ENCODE measurements at regions not wholly inside any gene's neighbourhood (a gene's known extent, or its start where the extent isn't known, plus 50 kb on each side); places are given as distances from the start of the nearest gene placed in this dataset.

DNA sequence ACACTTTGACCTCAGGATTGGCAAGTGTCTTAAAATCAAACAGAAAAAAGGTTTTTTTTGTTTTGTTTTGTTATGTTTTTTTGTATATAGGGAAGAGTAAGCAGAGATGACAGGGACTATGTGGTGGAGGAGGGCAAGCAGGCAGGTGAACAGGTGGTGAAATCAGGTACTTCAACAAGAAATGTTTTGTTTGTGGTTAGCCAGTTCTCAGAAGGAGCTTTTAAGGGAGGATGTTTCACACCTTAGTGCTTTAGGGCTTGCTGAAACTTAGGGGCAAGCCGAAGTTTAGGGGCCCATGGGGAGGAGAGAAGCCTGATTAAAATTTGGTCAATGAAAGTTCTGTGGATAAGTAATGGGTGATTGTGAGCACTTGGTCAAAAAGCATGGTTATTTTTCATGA lies 370.7 kb upstream of the SLCO3A1 start:
- Mint-ChIP-seq H3K27me3 (ENCODE audit: insufficient read depth) (peaks cover 10% of the 10 kb centered on the region), H3K4me3 (no peak overlapping the region), H3K36me3 (ENCODE audit: low read depth) (no peaks in the 10 kb centered on the region), H3K4me1 (ENCODE audit: low read depth) (peaks cover 4% of the 10 kb centered on the region; the same call in 1 of the 2 replicates), H3K9me3 (no peaks in the 10 kb centered on the region), H3K27ac (no peak overlapping the region)
- DNase-seq = no peak
- TF ChIP-seq, protein P1, sequence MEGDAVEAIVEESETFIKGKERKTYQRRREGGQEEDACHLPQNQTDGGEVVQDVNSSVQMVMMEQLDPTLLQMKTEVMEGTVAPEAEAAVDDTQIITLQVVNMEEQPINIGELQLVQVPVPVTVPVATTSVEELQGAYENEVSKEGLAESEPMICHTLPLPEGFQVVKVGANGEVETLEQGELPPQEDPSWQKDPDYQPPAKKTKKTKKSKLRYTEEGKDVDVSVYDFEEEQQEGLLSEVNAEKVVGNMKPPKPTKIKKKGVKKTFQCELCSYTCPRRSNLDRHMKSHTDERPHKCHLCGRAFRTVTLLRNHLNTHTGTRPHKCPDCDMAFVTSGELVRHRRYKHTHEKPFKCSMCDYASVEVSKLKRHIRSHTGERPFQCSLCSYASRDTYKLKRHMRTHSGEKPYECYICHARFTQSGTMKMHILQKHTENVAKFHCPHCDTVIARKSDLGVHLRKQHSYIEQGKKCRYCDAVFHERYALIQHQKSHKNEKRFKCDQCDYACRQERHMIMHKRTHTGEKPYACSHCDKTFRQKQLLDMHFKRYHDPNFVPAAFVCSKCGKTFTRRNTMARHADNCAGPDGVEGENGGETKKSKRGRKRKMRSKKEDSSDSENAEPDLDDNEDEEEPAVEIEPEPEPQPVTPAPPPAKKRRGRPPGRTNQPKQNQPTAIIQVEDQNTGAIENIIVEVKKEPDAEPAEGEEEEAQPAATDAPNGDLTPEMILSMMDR (IDR thresholded peaks at IDR 0.05) = no peak

DNA sequence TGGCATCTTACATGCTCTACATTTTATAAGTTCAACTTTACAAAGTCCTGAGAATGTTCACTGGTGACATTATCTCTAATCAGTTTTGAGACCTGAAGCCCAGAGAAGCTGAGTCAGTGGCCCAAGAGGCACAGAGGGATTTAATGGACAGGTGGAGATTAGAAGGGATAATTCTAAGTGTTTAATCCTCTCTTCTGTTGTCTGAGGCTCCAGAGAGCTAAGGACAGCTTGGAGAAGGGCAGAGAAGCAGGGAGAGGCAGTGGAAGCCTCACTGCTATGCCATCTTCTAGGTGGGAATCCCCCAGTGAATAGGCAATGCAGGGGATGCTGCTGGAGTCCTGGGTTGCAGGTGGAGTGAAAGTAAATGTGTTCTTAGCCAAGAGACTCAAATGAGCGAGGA lies 369.4 kb upstream of the SLCO3A1 start:
- no peaks in the 10 kb centered on the region for H3K36me3 Mint-ChIP-seq (ENCODE audit: low read depth)
- no peak overlapping the region for H3K27ac Mint-ChIP-seq
- H3K27me3 Mint-ChIP-seq (ENCODE audit: insufficient read depth) = peaks cover 8% of the 10 kb centered on the region
- TF ChIP-seq, protein P1 (IDR thresholded peaks at IDR 0.05) = no peak
- DNase-seq = no peak
- H3K4me3 Mint-ChIP-seq = no peak overlapping the region
- H3K9me3 Mint-ChIP-seq = no peaks in the 10 kb centered on the region
- H3K4me1 Mint-ChIP-seq (ENCODE audit: low read depth) = peaks cover 4% of the 10 kb centered on the region; the same call in 1 of the 2 replicates

DNA sequence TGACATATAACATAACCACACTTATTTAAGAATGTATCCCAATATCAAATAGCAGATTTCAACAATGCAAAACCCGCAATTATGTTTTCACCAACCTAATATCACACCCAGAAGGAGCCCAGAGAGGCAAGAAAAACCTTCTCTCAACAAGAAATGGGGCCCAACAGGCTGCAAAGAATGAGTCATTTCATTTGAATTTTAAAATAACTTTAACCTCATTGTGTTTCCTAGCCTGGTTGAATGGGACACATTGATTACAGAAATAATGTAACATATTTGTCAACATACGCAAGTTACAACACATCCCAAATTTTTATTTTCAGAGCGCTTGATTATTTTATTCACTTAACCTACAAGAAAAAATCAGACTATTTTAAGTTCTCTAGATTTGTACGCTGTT lies 365.1 kb upstream of the SLCO3A1 start:
- H3K9me3 Mint-ChIP-seq = no peaks in the 10 kb centered on the region
- H3K27me3 Mint-ChIP-seq (ENCODE audit: insufficient read depth) = peaks cover 8% of the 10 kb centered on the region
- no peak overlapping the region for H3K4me3 Mint-ChIP-seq

DNA sequence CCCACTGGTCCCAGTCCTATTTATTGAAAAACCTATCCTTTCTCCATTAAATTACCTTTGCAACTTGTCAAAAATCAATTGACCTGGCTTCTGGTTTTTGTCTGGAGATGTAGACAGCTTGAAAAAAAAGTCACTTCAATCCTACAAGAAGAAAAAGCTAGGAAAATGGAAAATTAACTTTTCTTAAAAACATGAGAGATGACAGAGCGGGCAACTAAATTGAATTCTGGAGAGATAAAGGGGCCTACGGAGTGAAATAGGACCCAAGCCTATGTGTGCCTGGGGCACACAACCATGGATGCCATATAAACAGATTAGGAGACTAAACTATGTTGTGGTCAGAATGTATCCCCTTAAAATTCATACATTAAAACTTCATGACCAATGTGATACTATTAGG lies 363.3 kb upstream of the SLCO3A1 start:
- DNase-seq = no peak
- Mint-ChIP-seq H3K4me3 (no peak overlapping the region), H3K27ac (no peak overlapping the region), H3K9me3 (no peaks in the 10 kb centered on the region), H3K4me1 (ENCODE audit: low read depth) (peaks cover 14% of the 10 kb centered on the region; the same call in 1 of the 2 replicates), H3K36me3 (ENCODE audit: low read depth) (no peaks in the 10 kb centered on the region), H3K27me3 (ENCODE audit: insufficient read depth) (no peaks in the 10 kb centered on the region)
- TF ChIP-seq, protein P1 (IDR thresholded peaks at IDR 0.05) = no peak

More for the DNA sequence above, 365.1 kb upstream of the SLCO3A1 start:
- peaks cover 14% of the 10 kb centered on the region; the same call in 1 of the 2 replicates for H3K4me1 Mint-ChIP-seq (ENCODE audit: low read depth)
- DNase-seq = no peak
- no peaks in the 10 kb centered on the region for H3K36me3 Mint-ChIP-seq (ENCODE audit: low read depth)
- H3K27ac Mint-ChIP-seq = no peak overlapping the region
- TF ChIP-seq, protein P1 (IDR thresholded peaks at IDR 0.05) = no peak

DNA sequence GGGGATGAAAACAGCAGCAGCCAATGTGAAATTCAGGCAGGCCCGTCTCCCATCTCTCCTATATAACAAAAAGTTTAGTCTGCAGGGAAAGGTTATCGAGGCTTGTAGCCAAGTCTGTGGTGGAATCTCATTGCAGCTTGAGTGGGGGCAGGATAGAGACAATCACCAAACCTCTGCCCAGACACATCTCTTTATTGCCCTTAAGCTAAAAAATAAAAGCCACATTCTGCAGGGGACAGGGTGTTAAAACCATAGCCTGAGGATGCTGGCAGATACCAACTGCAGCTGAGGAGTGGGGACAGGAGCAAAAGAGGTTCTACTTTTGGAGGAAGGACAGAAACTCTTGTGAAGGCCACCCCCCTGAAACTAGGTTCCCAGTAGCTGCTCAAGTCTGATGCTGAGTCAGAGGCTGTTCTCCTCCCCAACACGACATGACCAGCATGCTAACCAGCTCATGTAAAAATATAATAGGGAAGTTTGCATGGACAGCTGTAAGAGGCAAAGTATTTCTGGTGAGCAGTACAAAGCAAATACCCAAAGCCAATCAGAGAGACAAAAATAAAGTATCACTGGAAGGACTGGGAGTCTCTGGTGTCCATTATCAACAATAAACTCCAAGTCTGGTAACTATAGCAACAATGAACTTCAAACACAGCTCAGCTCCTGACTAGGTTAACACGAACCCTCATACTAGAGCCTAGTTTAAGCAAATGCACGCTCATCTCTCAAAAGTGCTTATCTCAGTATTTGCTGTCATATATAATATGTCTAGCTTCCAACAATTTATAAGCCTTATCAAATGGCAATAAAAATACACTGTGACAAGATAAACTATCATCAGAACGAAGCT lies 362.2 kb upstream of the SLCO3A1 start:
- TF ChIP-seq, protein P1 (IDR thresholded peaks at IDR 0.05) = no peak
- Mint-ChIP-seq H3K27me3 (ENCODE audit: insufficient read depth) (no peaks in the 10 kb centered on the region), H3K4me1 (ENCODE audit: low read depth) (peaks cover 14% of the 10 kb centered on the region; the same call in 1 of the 2 replicates), H3K27ac (peak overlapping the region; percentile 76), H3K4me3 (peak overlapping the region; percentile 39; the same call in 1 of the 2 replicates), H3K36me3 (ENCODE audit: low read depth) (no peaks in the 10 kb centered on the region), H3K9me3 (no peaks in the 10 kb centered on the region)
- peak; percentile 65 for DNase-seq

Data from HFFc6 (cell line).